ENCODE measurements at regions not wholly inside any gene's neighbourhood (a gene's known extent, or its start where the extent isn't known, plus 50 kb on each side); places are given as distances from the start of the nearest gene placed in this dataset.
"Not testable (repeated sequence)": the region's sequence is repeated elsewhere in the genome, so short reads cannot be mapped to it uniquely, and the experiment has no call there.

GRCh38 chr14:53368066-53368465 lies 214.9 kb upstream of the DDHD1 start:
- DNase-seq: peak; percentile 33
- Histone ChIP-seq H2BK15ac (ENCODE audit: low read depth, poor library complexity, severe bottlenecking) (no peak overlapping the region), H3K9me3 (ENCODE audit: control insufficient read depth, low read length) (no peaks in the 10 kb centered on the region), H3K79me1 (replicated peaks; ENCODE audit: low read length, poor library complexity, severe bottlenecking) (no peaks in the 10 kb centered on the region), H4K8ac (ENCODE audit: low read length) (no peak overlapping the region), H3K4me2 (ENCODE audit: low read length, poor library complexity, severe bottlenecking) (no peak overlapping the region), H3K14ac (ENCODE audit: low read length in 2 of 2) (no peak overlapping the region), H2BK120ac (ENCODE audit: low read depth, low read length) (no peak overlapping the region), H3K4me3 (ENCODE audit: insufficient read depth in 1 of 2, low read depth in 1 of 2, low read length in 2 of 2) (peak overlapping the region in 1 of 2 experiments; percentile 60), H2BK12ac (ENCODE audit: low read length in 2 of 2) (no peak overlapping the region), H2BK5ac (ENCODE audit: low read depth, low read length, poor library complexity, severe bottlenecking) (peak overlapping the region; percentile 78), H3K4ac (ENCODE audit: low read depth in 1 of 2, low read length in 2 of 2) (no peak overlapping the region), H2AK5ac (ENCODE audit: low read length, severe bottlenecking) (peak overlapping the region; percentile 89), H3K23ac (ENCODE audit: low read length in 2 of 2) (no peak overlapping the region), H3K9ac (ENCODE audit: low read length) (peak overlapping the region; percentile 91), H3K36me3 (ENCODE audit: control insufficient read depth in 1 of 2, insufficient read depth in 2 of 2, low read depth in 1 of 2, low read length in 2 of 2) (no peaks in the 10 kb centered on the region), H2AFZ (ENCODE audit: low read depth, low read length) (no peak overlapping the region), H4K91ac (ENCODE audit: low read length) (no peak overlapping the region), H3K27ac (ENCODE audit: low read length, poor library complexity, severe bottlenecking) (peak overlapping the region; percentile 87), H3K27me3 (ENCODE audit: control insufficient read depth in 1 of 2, insufficient read depth in 1 of 2, low read length in 2 of 2) (no peaks in the 10 kb centered on the region), H3K18ac (ENCODE audit: low read depth in 1 of 2, low read length in 2 of 2) (no peak overlapping the region), H3K4me1 (ENCODE audit: control insufficient read depth, insufficient read depth, low read depth, low read length) (peaks cover 11% of the 10 kb centered on the region)
- WGBS: 67% methylated on average over 1 of the region's 4 CpGs

DNA sequence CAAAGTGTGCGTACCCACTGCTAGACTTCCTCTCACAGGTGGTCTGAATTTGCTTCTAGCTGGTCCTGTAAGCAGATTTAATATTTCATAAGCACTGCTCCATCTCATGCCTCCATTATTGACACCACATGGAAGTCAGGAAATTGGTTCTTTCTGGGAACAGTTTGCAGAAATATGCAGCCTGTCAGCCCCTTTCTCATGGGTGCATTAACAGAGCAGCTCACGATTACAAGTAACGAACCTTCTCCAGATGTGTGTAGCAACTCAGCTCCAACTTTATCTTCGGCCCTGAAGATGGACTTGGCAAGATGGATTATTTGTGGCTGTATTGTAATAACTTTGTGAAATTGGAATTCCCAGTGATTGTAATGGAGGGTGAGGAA lies 214.5 kb upstream of the DDHD1 start:
- Histone ChIP-seq H3K14ac (ENCODE audit: low read length in 2 of 2) (no peak overlapping the region), H2BK12ac (ENCODE audit: low read length in 2 of 2) (peak overlapping the region in 1 of 2 experiments; percentile 20), H3K18ac (ENCODE audit: low read depth in 1 of 2, low read length in 2 of 2) (no peak overlapping the region), H3K4me2 (ENCODE audit: low read length, poor library complexity, severe bottlenecking) (no peak overlapping the region), H3K9ac (ENCODE audit: low read length) (peak overlapping the region; percentile 91), H4K8ac (ENCODE audit: low read length) (peak overlapping the region; percentile 35), H2BK5ac (ENCODE audit: low read depth, low read length, poor library complexity, severe bottlenecking) (peak overlapping the region; percentile 78), H2AFZ (ENCODE audit: low read depth, low read length) (no peak overlapping the region), H3K27me3 (ENCODE audit: control insufficient read depth in 1 of 2, insufficient read depth in 1 of 2, low read length in 2 of 2) (no peaks in the 10 kb centered on the region), H2BK120ac (ENCODE audit: low read depth, low read length) (no peak overlapping the region), H4K91ac (ENCODE audit: low read length) (no peak overlapping the region), H3K9me3 (ENCODE audit: control insufficient read depth, low read length) (no peaks in the 10 kb centered on the region), H3K4ac (ENCODE audit: low read depth in 1 of 2, low read length in 2 of 2) (no peak overlapping the region), H3K4me1 (ENCODE audit: control insufficient read depth, insufficient read depth, low read depth, low read length) (peaks cover 11% of the 10 kb centered on the region), H3K27ac (ENCODE audit: low read length, poor library complexity, severe bottlenecking) (peak overlapping the region; percentile 87), H3K79me1 (replicated peaks; ENCODE audit: low read length, poor library complexity, severe bottlenecking) (no peaks in the 10 kb centered on the region), H3K36me3 (ENCODE audit: control insufficient read depth in 1 of 2, insufficient read depth in 2 of 2, low read depth in 1 of 2, low read length in 2 of 2) (no peaks in the 10 kb centered on the region), H2BK15ac (ENCODE audit: low read depth, poor library complexity, severe bottlenecking) (no peak overlapping the region), H3K23ac (ENCODE audit: low read length in 2 of 2) (no peak overlapping the region), H2AK5ac (ENCODE audit: low read length, severe bottlenecking) (peak overlapping the region; percentile 89), H3K4me3 (ENCODE audit: insufficient read depth in 1 of 2, low read depth in 1 of 2, low read length in 2 of 2) (peak overlapping the region in 1 of 2 experiments; percentile 60)
- DNase-seq: no peak
- WGBS: 70% methylated on average over 4 of the region's 4 CpGs

GRCh38 chr14:53365486-53366130 lies 212.5 kb upstream of the DDHD1 start:
- no peak overlapping the region for H2BK5ac ChIP-seq (ENCODE audit: low read depth, low read length, poor library complexity, severe bottlenecking)
- no peak overlapping the region for H3K4me2 ChIP-seq (ENCODE audit: low read length, poor library complexity, severe bottlenecking)
- H2BK12ac ChIP-seq (ENCODE audit: low read length in 2 of 2): no peak overlapping the region
- no peaks in the 10 kb centered on the region for H3K36me3 ChIP-seq (ENCODE audit: control insufficient read depth in 1 of 2, insufficient read depth in 2 of 2, low read depth in 1 of 2, low read length in 2 of 2)
- H2BK120ac ChIP-seq (ENCODE audit: low read depth, low read length): no peak overlapping the region
- no peak overlapping the region for H3K14ac ChIP-seq (ENCODE audit: low read length in 2 of 2)
- WGBS: 93% methylated on average over 3 of the region's 3 CpGs
- H3K9me3 ChIP-seq (ENCODE audit: control insufficient read depth, low read length): no peaks in the 10 kb centered on the region
- H3K27ac ChIP-seq (ENCODE audit: low read length, poor library complexity, severe bottlenecking): peak overlapping the region; percentile 53
- no peak overlapping the region for H2BK15ac ChIP-seq (ENCODE audit: low read depth, poor library complexity, severe bottlenecking)
- H2AFZ ChIP-seq (ENCODE audit: low read depth, low read length): no peak overlapping the region
- H3K4me1 ChIP-seq (ENCODE audit: control insufficient read depth, insufficient read depth, low read depth, low read length): peaks cover 11% of the 10 kb centered on the region
- H4K8ac ChIP-seq (ENCODE audit: low read length): no peak overlapping the region
- H3K9ac ChIP-seq (ENCODE audit: low read length): peak overlapping the region; percentile 10
- peak; percentile 55 for DNase-seq
- no peak overlapping the region for H3K4me3 ChIP-seq (ENCODE audit: insufficient read depth in 1 of 2, low read depth in 1 of 2, low read length in 2 of 2)
- H3K27me3 ChIP-seq (ENCODE audit: control insufficient read depth in 1 of 2, insufficient read depth in 1 of 2, low read length in 2 of 2): no peaks in the 10 kb centered on the region
- no peak overlapping the region for H4K91ac ChIP-seq (ENCODE audit: low read length)
- peak overlapping the region; percentile 81 for H2AK5ac ChIP-seq (ENCODE audit: low read length, severe bottlenecking)
- no peak overlapping the region for H3K4ac ChIP-seq (ENCODE audit: low read depth in 1 of 2, low read length in 2 of 2)
- no peak overlapping the region for H3K23ac ChIP-seq (ENCODE audit: low read length in 2 of 2)
- no peaks in the 10 kb centered on the region for H3K79me1 ChIP-seq (replicated peaks; ENCODE audit: low read length, poor library complexity, severe bottlenecking)
- H3K18ac ChIP-seq (ENCODE audit: low read depth in 1 of 2, low read length in 2 of 2): no peak overlapping the region

GRCh38 chr14:53362916-53363315 lies 209.8 kb upstream of the DDHD1 start:
- H3K27ac ChIP-seq (ENCODE audit: low read length, poor library complexity, severe bottlenecking); H2BK5ac ChIP-seq (ENCODE audit: low read depth, low read length, poor library complexity, severe bottlenecking); H2BK12ac ChIP-seq (ENCODE audit: low read length in 2 of 2); H3K79me1 ChIP-seq (replicated peaks; ENCODE audit: low read length, poor library complexity, severe bottlenecking); H2BK15ac ChIP-seq (ENCODE audit: low read depth, poor library complexity, severe bottlenecking); H3K27me3 ChIP-seq (ENCODE audit: control insufficient read depth in 1 of 2, insufficient read depth in 1 of 2, low read length in 2 of 2); H3K4me2 ChIP-seq (ENCODE audit: low read length, poor library complexity, severe bottlenecking); H3K14ac ChIP-seq (ENCODE audit: low read length in 2 of 2); H4K8ac ChIP-seq (ENCODE audit: low read length); H3K9ac ChIP-seq (ENCODE audit: low read length); H3K9me3 ChIP-seq (ENCODE audit: control insufficient read depth, low read length); H2BK120ac ChIP-seq (ENCODE audit: low read depth, low read length); H3K4me3 ChIP-seq (ENCODE audit: insufficient read depth in 1 of 2, low read depth in 1 of 2, low read length in 2 of 2); H3K18ac ChIP-seq (ENCODE audit: low read depth in 1 of 2, low read length in 2 of 2); DNase-seq; H3K4ac ChIP-seq (ENCODE audit: low read depth in 1 of 2, low read length in 2 of 2); H3K36me3 ChIP-seq (ENCODE audit: control insufficient read depth in 1 of 2, insufficient read depth in 2 of 2, low read depth in 1 of 2, low read length in 2 of 2); H3K23ac ChIP-seq (ENCODE audit: low read length in 2 of 2); H4K91ac ChIP-seq (ENCODE audit: low read length); H2AFZ ChIP-seq (ENCODE audit: low read depth, low read length); H2AK5ac ChIP-seq (ENCODE audit: low read length, severe bottlenecking): not testable (repeated sequence)
- H3K4me1 ChIP-seq (ENCODE audit: control insufficient read depth, insufficient read depth, low read depth, low read length): peaks cover 11% of the 10 kb centered on the region
- WGBS: 100% methylated on average over 2 of the region's 2 CpGs
